HG03521 (cell line): ENCODE measurements at regions not wholly inside any gene's neighbourhood (a gene's known extent, or its start where the extent isn't known, plus 50 kb on each side); places are given as distances from the start of the nearest gene placed in this dataset.

Source experiments
- ATAC-seq: cut with Tn5 transposase; IDR thresholded peaks from one replicate; pipeline ENCODE4 v1.9.1; 2021; ENCODE audit warnings: mild to moderate bottlenecking, moderate library complexity; ENCODE audit not compliant: unreplicated experiment

DNA sequence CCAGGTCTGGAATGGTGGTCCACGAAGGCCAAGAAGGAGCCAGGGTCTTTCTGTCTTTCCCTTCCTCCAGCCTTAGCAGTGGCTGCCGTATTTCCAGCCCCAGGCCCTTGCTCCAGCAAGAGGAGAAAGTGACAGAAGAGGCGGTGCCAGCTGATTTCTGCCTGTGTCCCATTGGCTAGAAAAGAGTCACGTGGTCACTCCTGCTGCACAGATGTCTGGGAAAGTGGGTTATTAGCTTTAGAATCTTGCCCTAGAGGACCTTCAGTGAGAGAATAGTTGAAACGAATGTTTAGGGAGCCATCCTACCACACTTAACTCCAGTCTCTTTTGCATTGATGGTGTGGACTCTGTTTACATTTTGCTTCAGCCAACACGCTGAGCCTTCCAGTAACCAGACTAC is 99.3 kb upstream of the BCOR start:
- ATAC-seq: no peak

GRCh38 chrX:40195368-40195767 is 97.6 kb upstream of the BCOR start:
- no peak for ATAC-seq

DNA sequence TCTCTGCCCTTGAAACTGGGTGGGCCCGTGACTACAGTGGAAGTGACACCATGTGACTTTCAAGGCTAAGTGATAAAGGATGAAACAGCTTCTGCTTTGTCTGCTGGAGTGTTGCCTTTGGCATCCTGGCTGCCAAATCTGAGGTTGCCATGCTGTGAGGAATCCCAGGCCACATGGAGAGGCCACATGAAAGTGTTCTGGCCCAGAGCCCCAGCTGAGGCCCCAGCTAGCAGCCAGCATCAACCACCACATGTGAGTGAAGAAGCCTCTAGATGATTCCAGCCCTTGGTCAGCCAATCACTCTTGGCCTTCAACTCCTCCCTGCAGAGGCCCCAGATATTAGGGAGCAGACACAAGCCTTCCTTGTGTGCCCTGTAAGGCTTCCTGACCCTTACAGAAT is 94.4 kb upstream of the BCOR start:
- no peak for ATAC-seq

- ATAC-seq: no peak
Observed at GRCh38 chrX:40189637-40190036, 91.9 kb upstream of the BCOR start.

- no peak for ATAC-seq
Observed at GRCh38 chrX:40188573-40189417, 91.0 kb upstream of the BCOR start.

- no peak for ATAC-seq
Observed at GRCh38 chrX:40184968-40185367, 87.2 kb upstream of the BCOR start.

GRCh38 chrX:40182615-40183014 is 84.9 kb upstream of the BCOR start:
- ATAC-seq: no peak

- ATAC-seq: no peak
Observed at GRCh38 chrX:40182095-40182494, 84.3 kb upstream of the BCOR start.

GRCh38 chrX:40179283-40179682 is 81.5 kb upstream of the BCOR start:
- ATAC-seq: no peak

DNA sequence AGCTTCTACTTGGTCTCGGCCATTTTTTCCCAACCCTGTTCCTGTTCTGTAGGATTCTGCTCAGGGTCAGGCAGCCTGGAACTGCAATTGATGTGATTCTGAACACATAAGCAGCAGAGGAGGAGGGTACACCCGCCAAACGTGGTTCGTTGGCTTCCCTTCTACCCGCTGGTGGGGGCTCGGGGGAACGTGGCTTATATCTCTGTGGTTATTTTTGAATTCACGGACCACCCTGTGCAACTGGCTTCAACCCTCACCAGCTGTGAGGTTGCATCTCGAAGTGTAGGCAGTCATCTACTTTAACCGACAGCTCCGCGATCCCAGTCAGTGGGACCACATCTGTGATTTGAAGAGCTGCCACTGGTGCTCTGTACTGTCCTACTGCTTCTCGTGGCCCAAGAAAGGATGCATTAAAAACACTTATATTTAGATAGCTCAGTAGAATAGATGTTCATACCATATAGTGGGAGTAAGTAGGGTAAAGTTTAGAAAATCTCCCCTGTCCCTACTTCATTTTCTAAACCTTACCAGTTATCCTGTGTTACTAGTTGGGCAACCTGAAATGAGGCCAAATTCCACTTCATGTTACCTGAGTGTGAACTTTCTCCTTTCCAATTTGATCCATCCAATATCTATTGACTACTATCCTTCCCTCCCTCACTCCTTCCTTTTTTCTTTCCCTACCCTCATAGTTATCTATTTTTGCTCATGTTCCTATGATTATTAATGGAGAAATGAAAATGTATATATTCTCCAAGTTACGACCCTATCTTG is 80.4 kb upstream of the BCOR start:
- no peak for ATAC-seq

DNA sequence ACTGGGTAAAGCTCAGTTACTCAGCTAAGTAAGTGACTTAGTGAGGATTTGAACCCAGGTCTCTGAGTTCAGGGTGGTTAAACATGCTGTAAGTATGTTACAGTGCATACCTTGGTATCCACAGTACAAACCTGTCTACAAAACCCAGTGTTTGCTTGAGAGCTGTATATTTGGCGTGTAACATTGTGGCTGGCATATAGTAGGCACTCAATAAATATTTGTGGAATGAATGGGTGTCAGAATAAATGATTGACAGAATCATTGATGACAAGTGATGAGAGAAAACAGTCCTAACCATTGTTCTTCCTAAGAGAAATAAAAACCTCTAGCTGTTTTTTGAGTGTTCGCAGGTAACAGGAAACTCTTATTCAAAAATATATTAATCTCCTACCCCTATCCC is 79.7 kb upstream of the BCOR start:
- ATAC-seq: no peak

DNA sequence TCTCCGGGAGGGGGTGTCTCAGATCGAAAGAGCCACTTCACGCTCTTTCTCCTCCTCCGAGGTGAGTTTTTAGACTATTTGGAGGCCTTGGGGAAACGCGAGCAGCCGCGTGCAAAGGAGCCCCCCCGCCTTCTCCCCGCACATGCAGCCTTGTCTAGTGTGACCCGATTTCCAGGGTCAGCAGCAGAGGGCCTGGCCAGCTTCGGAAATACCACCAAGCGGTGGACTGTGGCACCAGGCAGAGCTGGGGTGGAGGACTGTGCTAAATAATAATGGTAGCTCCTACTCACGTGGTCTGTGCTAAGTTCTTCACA is 79.3 kb upstream of the BCOR start:
- ATAC-seq: no peak

DNA sequence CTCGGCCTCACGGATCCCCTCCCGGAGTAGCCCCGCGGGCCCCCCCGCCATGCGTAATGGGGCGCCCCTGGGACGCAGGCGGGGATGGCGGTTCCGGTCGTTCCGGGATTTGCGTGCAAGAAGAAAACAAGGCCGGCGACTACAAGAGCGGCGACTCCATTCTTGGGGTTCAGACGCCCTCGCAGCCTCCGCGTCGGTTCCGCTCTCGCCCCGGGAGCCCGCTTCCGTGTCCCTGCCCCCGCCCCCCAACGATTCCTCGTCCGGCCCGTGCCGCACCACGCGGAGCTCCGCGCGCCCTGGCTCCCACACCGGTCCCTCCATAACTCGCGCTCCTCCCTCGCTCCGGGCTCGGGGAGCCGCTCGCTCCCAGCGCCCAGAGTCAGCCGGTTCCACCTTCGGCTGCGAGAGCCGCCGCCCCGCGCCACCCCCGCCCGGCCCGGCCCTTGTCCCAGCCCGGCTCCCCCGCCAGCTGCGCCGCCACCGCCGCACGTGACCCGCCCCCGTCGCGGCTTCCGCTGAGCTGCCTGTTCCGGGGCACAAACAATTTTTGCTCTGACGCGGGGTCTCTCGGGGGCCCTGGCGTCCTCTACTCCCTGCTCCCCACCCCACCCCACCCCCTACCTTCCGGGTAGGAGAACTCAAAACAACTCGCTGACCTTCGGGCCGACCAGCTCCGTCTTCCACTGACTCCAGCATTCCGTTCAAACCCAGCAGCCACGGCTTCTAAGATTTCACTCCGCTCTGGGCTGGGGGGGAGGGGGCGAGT is 78.8 kb upstream of the BCOR start:
- ATAC-seq: peak; percentile 27

DNA sequence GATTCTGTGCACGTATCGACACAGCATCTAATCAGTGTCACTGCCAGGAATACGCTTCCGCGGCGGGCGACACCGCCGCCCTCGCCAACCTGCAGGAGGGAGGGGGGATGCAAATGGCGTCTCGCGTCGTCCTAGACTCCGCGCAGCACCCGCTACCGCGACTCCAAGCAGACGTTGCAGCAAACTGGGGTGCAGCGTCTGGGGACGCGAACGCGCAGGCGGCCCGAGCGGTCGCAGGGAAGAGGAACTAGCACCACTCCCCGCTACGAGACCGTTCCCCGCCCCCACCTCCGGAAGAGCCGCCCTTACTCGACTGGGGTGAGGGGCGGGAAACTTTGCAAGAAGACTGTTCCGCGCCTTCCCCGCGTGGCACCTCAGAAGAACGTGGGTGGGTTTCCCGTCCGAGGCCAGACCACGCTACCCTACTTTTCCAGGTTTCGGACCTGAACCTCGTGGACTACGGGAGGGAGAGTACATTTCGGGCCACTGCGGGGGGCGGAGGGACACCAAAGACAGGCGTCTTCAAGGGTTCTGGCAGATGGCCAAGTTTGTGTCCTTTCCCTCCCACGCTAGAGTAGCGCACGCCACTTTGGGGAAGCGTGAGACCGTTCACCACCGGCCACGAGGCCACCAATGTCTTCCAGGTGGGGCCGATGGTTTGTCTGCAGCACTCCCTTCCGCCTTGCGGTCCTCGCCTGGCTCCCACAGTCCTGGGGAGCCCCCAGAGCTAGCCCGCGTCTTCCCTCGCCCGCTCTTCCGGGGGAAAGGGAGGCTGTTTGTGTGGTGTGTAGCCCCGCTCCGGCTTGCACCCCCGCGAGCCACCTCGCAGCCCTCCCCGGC is 78.0 kb upstream of the BCOR start:
- ATAC-seq: peak; percentile 38

- no peak for ATAC-seq
Observed at GRCh38 chrX:40174854-40175510, 77.2 kb upstream of the BCOR start.

GRCh38 chrX:40174001-40174853 is 76.5 kb upstream of the BCOR start:
- no peak for ATAC-seq

GRCh38 chrX:40173143-40174000 is 75.6 kb upstream of the BCOR start:
- ATAC-seq: no peak

GRCh38 chrX:40172401-40173142 is 74.8 kb upstream of the BCOR start:
- ATAC-seq: no peak
